ENCODE measurements at regions not wholly inside any gene's neighbourhood (a gene's known extent, or its start where the extent isn't known, plus 50 kb on each side); places are given as distances from the start of the nearest gene placed in this dataset.

DNA sequence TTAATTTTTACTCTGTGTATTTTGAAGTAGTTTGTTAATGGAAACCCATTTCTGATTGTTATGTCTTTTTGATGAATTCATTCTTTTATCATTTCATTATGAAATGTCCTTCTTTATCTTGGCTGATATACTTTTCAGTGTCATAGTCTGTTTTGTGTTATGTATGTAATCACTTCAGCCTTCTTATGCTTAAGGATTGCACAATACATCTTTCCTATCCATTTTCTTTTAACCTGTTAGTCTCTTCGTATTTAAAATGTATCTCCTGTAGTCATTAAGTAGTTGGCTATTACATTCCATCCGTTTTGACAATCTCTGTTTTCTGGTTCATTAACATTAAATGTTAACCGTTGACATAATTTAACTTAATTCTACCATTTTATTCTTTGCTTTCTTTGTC, 344.6 kb upstream of the CTNND2 start:
- Histone ChIP-seq H2AFZ (no peak overlapping the region), H4K20me1 (replicated peaks; ENCODE audit: insufficient read depth) (no peaks in the 10 kb centered on the region), H3K27ac (ENCODE audit: low read depth) (no peak overlapping the region), H3K36me3 (ENCODE audit: insufficient read depth) (no peaks in the 10 kb centered on the region), H3K4me1 (ENCODE audit: insufficient read depth) (peaks cover 6% of the 10 kb centered on the region; the same call in 1 of the 2 replicates), H3K79me2 (replicated peaks; ENCODE audit: insufficient read depth) (no peaks in the 10 kb centered on the region), H3K27me3 (ENCODE audit: insufficient read depth) (no peaks in the 10 kb centered on the region), H3K4me3 (no peak overlapping the region), H3F3A (replicated peaks; ENCODE audit: low read depth) (no peaks in the 10 kb centered on the region), H3K4me2 (no peak overlapping the region), H3K9me2 (ENCODE audit: insufficient read depth) (no peaks in the 10 kb centered on the region; the same call in 1 of the 2 replicates)
- Mint-ChIP-seq H3K4me1 (peaks cover 6% of the 10 kb centered on the region; the same call in 2 of the 3 replicates), H3K27ac (no peak overlapping the region), H3K27me3 (ENCODE audit: insufficient read depth, low read depth, poor library complexity) (no peaks in the 10 kb centered on the region), H3K36me3 (ENCODE audit: low read depth) (no peaks in the 10 kb centered on the region), H3K4me3 (no peak overlapping the region), H3K9me3 (peaks cover 2% of the 10 kb centered on the region; the same call in 1 of the 3 replicates)
- ATAC-seq: no peak
- DNase-seq (ENCODE audit: low spot score): no peak
- TF ChIP-seq POLR2AphosphoS5 (IDR thresholded peaks at IDR 0.05; ENCODE audit: low read depth): no peak
- TF ChIP-seq ZNF331 (CRISPR knock-in tag; IDR thresholded peaks at IDR 0.05; ENCODE audit: low read depth): no peak
- TF ChIP-seq, protein P1, sequence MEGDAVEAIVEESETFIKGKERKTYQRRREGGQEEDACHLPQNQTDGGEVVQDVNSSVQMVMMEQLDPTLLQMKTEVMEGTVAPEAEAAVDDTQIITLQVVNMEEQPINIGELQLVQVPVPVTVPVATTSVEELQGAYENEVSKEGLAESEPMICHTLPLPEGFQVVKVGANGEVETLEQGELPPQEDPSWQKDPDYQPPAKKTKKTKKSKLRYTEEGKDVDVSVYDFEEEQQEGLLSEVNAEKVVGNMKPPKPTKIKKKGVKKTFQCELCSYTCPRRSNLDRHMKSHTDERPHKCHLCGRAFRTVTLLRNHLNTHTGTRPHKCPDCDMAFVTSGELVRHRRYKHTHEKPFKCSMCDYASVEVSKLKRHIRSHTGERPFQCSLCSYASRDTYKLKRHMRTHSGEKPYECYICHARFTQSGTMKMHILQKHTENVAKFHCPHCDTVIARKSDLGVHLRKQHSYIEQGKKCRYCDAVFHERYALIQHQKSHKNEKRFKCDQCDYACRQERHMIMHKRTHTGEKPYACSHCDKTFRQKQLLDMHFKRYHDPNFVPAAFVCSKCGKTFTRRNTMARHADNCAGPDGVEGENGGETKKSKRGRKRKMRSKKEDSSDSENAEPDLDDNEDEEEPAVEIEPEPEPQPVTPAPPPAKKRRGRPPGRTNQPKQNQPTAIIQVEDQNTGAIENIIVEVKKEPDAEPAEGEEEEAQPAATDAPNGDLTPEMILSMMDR (conservative IDR thresholded peaks at IDR 0.05; ENCODE audit: low read depth in 2 of 2): no peak
- no peak for TF ChIP-seq STAT1 (IDR thresholded peaks at IDR 0.05; ENCODE audit: unreplicated experiment)
- TF ChIP-seq, protein P2, sequence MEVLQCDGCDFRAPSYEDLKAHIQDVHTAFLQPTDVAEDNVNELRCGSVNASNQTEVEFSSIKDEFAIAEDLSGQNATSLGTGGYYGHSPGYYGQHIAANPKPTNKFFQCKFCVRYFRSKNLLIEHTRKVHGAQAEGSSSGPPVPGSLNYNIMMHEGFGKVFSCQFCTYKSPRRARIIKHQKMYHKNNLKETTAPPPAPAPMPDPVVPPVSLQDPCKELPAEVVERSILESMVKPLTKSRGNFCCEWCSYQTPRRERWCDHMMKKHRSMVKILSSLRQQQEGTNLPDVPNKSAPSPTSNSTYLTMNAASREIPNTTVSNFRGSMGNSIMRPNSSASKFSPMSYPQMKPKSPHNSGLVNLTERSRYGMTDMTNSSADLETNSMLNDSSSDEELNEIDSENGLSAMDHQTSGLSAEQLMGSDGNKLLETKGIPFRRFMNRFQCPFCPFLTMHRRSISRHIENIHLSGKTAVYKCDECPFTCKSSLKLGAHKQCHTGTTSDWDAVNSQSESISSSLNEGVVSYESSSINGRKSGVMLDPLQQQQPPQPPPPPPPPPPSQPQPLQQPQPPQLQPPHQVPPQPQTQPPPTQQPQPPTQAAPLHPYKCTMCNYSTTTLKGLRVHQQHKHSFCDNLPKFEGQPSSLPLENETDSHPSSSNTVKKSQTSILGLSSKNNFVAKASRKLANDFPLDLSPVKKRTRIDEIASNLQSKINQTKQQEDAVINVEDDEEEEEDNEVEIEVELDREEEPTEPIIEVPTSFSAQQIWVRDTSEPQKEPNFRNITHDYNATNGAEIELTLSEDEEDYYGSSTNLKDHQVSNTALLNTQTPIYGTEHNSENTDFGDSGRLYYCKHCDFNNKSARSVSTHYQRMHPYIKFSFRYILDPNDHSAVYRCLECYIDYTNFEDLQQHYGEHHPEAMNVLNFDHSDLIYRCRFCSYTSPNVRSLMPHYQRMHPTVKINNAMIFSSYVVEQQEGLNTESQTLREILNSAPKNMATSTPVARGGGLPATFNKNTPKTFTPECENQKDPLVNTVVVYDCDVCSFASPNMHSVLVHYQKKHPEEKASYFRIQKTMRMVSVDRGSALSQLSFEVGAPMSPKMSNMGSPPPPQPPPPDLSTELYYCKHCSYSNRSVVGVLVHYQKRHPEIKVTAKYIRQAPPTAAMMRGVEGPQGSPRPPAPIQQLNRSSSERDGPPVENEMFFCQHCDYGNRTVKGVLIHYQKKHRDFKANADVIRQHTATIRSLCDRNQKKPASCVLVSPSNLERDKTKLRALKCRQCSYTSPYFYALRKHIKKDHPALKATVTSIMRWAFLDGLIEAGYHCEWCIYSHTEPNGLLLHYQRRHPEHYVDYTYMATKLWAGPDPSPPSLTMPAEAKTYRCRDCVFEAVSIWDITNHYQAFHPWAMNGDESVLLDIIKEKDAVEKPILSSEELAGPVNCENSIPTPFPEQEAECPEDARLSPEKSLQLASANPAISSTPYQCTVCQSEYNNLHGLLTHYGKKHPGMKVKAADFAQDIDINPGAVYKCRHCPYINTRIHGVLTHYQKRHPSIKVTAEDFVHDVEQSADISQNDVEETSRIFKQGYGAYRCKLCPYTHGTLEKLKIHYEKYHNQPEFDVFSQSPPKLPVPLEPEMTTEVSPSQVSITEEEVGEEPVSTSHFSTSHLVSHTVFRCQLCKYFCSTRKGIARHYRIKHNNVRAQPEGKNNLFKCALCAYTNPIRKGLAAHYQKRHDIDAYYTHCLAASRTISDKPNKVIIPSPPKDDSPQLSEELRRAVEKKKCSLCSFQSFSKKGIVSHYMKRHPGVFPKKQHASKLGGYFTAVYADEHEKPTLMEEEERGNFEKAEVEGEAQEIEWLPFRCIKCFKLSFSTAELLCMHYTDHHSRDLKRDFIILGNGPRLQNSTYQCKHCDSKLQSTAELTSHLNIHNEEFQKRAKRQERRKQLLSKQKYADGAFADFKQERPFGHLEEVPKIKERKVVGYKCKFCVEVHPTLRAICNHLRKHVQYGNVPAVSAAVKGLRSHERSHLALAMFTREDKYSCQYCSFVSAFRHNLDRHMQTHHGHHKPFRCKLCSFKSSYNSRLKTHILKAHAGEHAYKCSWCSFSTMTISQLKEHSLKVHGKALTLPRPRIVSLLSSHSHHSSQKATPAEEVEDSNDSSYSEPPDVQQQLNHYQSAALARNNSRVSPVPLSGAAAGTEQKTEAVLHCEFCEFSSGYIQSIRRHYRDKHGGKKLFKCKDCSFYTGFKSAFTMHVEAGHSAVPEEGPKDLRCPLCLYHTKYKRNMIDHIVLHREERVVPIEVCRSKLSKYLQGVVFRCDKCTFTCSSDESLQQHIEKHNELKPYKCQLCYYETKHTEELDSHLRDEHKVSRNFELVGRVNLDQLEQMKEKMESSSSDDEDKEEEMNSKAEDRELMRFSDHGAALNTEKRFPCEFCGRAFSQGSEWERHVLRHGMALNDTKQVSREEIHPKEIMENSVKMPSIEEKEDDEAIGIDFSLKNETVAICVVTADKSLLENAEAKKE (CRISPR knock-in tag; IDR thresholded peaks at IDR 0.05): no peak
- TF ChIP-seq, protein P3, sequence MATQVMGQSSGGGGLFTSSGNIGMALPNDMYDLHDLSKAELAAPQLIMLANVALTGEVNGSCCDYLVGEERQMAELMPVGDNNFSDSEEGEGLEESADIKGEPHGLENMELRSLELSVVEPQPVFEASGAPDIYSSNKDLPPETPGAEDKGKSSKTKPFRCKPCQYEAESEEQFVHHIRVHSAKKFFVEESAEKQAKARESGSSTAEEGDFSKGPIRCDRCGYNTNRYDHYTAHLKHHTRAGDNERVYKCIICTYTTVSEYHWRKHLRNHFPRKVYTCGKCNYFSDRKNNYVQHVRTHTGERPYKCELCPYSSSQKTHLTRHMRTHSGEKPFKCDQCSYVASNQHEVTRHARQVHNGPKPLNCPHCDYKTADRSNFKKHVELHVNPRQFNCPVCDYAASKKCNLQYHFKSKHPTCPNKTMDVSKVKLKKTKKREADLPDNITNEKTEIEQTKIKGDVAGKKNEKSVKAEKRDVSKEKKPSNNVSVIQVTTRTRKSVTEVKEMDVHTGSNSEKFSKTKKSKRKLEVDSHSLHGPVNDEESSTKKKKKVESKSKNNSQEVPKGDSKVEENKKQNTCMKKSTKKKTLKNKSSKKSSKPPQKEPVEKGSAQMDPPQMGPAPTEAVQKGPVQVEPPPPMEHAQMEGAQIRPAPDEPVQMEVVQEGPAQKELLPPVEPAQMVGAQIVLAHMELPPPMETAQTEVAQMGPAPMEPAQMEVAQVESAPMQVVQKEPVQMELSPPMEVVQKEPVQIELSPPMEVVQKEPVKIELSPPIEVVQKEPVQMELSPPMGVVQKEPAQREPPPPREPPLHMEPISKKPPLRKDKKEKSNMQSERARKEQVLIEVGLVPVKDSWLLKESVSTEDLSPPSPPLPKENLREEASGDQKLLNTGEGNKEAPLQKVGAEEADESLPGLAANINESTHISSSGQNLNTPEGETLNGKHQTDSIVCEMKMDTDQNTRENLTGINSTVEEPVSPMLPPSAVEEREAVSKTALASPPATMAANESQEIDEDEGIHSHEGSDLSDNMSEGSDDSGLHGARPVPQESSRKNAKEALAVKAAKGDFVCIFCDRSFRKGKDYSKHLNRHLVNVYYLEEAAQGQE (IDR thresholded peaks at IDR 0.05; ENCODE audit: unreplicated experiment): no peak
- no peak for TF ChIP-seq JUNB (IDR thresholded peaks at IDR 0.05; ENCODE audit: unreplicated experiment)
- no peak for TF ChIP-seq NANOG (IDR thresholded peaks at IDR 0.05; ENCODE audit: borderline replicate concordance)

Measured in GM23338 (cell line).